Esophagus muscularis mucosa (tissue), 4 donors: ENCODE measurements at regions not wholly inside any gene's neighbourhood (a gene's known extent, or its start where the extent isn't known, plus 50 kb on each side); places are given as distances from the start of the nearest gene placed in this dataset.

ENCODE experiments used
- EP300 ChIP-seq: sonication (generic); formaldehyde crosslinking; IDR thresholded peaks from one replicate; pipeline ENCODE4 v1.6.1; 2017; ENCODE audit warnings: antibody characterized with exemption
- POLR2A ChIP-seq: fragments of 450-650 bp; IDR thresholded peaks from one replicate; pipeline ENCODE4 v1.6.1; 2017; ENCODE audit warnings: antibody characterized with exemption, moderate library complexity, mild to moderate bottlenecking, low read depth
- POLR2AphosphoS5 ChIP-seq, 2 donors: sonication (generic); formaldehyde crosslinking; IDR thresholded peaks; one replicate each; pipeline ENCODE4 v1.6.1; 2017; ENCODE audit warnings: antibody characterized with exemption in 2 of 2
- TF ChIP-seq, protein P1 (sequence below), 3 experiments: fragments of 200-600 bp in 2 of 3; fragments of 450-650 bp in 1 of 3; sonication (generic) in 2 of 3; IDR thresholded peaks; one replicate each; pipeline ENCODE4 v1.5.1; 2017 to 2019; ENCODE audit warnings: antibody characterized with exemption in 3 of 3, mild to moderate bottlenecking in 2 of 3, moderate library complexity in 1 of 3

DNA sequence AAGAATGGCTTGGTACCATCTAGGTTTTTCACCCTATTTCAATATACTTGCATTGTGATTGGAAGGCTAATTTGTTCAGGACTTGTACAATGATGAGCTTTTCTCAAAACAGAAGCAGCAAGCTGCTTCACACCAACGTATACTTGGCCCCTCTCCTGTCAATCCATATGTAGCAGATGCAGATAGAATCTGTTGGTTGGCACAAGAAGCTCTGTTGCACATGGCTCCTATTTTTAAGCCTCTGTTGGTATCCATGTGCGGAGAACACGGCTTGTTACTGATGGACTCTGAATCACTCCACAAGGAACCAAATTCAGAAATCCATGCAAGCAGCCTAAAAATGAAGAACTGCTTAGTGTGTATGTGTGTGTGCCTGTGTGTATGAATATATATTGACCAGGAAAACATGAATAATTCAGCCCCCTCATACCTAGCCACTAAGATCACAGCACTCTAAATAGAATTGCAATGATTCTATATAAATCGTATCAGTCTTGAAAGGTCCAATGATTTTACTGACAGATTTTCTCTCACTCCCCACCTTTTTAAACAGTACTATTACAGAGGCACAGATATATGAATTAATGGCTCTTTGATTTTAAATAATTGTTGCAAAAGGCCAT lies 258.4 kb upstream of the DPYD start:
- TF ChIP-seq POLR2A (no peak), EP300 (no peak), POLR2AphosphoS5 (IDR thresholded peaks at IDR 0.05) (no peak)
- TF ChIP-seq, protein P1, sequence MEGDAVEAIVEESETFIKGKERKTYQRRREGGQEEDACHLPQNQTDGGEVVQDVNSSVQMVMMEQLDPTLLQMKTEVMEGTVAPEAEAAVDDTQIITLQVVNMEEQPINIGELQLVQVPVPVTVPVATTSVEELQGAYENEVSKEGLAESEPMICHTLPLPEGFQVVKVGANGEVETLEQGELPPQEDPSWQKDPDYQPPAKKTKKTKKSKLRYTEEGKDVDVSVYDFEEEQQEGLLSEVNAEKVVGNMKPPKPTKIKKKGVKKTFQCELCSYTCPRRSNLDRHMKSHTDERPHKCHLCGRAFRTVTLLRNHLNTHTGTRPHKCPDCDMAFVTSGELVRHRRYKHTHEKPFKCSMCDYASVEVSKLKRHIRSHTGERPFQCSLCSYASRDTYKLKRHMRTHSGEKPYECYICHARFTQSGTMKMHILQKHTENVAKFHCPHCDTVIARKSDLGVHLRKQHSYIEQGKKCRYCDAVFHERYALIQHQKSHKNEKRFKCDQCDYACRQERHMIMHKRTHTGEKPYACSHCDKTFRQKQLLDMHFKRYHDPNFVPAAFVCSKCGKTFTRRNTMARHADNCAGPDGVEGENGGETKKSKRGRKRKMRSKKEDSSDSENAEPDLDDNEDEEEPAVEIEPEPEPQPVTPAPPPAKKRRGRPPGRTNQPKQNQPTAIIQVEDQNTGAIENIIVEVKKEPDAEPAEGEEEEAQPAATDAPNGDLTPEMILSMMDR (IDR thresholded peaks at IDR 0.05) = no peak
